GM18517 (cell line): ENCODE measurements at regions not wholly inside any gene's neighbourhood (a gene's known extent, or its start where the extent isn't known, plus 50 kb on each side); places are given as distances from the start of the nearest gene placed in this dataset.
A peak's percentile ranks its signal among the peaks of the same experiment; 100 is the strongest.

ENCODE experiments used
- ATAC-seq: cut with Tn5 transposase; IDR thresholded peaks from one replicate; pipeline ENCODE4 v1.9.1; 2021; ENCODE audit warnings: mild to moderate bottlenecking, moderate library complexity; ENCODE audit not compliant: unreplicated experiment

- no peak for ATAC-seq
Measured at GRCh38 chr4:123731035-123731434, 334.4 kb downstream of the SPRY1 start.

- ATAC-seq, result no peak
Measured at GRCh38 chr4:123737156-123737555, 340.6 kb downstream of the SPRY1 start.

- ATAC-seq, result no peak
Measured at GRCh38 chr4:123739806-123740205, 343.2 kb downstream of the SPRY1 start.

- ATAC-seq, result no peak
Measured at GRCh38 chr4:123740236-123740635, 343.6 kb downstream of the SPRY1 start.

GRCh38 chr4:123741906-123742305 is 345.3 kb downstream of the SPRY1 start:
- ATAC-seq, result no peak

- no peak for ATAC-seq
Measured at GRCh38 chr4:123743848-123744247, 347.3 kb downstream of the SPRY1 start.

GRCh38 chr4:123744664-123745290 is 348.2 kb downstream of the SPRY1 start:
- ATAC-seq, result no peak

- ATAC-seq, result no peak
Measured at GRCh38 chr4:123747016-123747415, 350.4 kb downstream of the SPRY1 start.

GRCh38 chr4:123748806-123749205 is 352.2 kb downstream of the SPRY1 start:
- ATAC-seq, result no peak

GRCh38 chr4:123749383-123749782 is 352.8 kb downstream of the SPRY1 start:
- ATAC-seq, result no peak

- ATAC-seq, result no peak
Measured at GRCh38 chr4:123750044-123750443, 353.4 kb downstream of the SPRY1 start.

- no peak for ATAC-seq
Measured at GRCh38 chr4:123755655-123756054, 359.1 kb downstream of the SPRY1 start.

- ATAC-seq, result no peak
Measured at GRCh38 chr4:123767806-123768205, 371.2 kb downstream of the SPRY1 start.

GRCh38 chr4:123770884-123771283 is 374.3 kb downstream of the SPRY1 start:
- ATAC-seq, result no peak

GRCh38 chr4:123776267-123776666 is 379.7 kb downstream of the SPRY1 start:
- ATAC-seq, result peak; percentile 100

GRCh38 chr4:123777373-123777772 is 380.8 kb downstream of the SPRY1 start:
- ATAC-seq, result no peak

GRCh38 chr4:123783151-123783790 is 386.7 kb downstream of the SPRY1 start:
- ATAC-seq, result no peak

GRCh38 chr4:123783921-123784320 is 387.3 kb downstream of the SPRY1 start:
- ATAC-seq, result no peak

GRCh38 chr4:123784626-123785025 is 388.0 kb downstream of the SPRY1 start:
- no peak for ATAC-seq

GRCh38 chr4:123785538-123785937 is 388.9 kb downstream of the SPRY1 start:
- no peak for ATAC-seq

- ATAC-seq, result no peak
Measured at GRCh38 chr4:123786163-123786915, 389.7 kb downstream of the SPRY1 start.

- ATAC-seq, result no peak
Measured at GRCh38 chr4:123786920-123787319, 390.3 kb downstream of the SPRY1 start.
